GM23248 (cell line): ENCODE measurements at regions not wholly inside any gene's neighbourhood (a gene's known extent, or its start where the extent isn't known, plus 50 kb on each side); places are given as distances from the start of the nearest gene placed in this dataset.

Experiments used
- EZH2 ChIP-seq: fragments of 200-600 bp; sonication (generic); IDR thresholded peaks from 2 replicates; pipeline ENCODE4 v1.6.1; 2018; ENCODE audit warnings: antibody characterized with exemption, mild to moderate bottlenecking; ENCODE audit not compliant: insufficient read depth, poor library complexity, severe bottlenecking
- EZH2phosphoT487 ChIP-seq: fragments of 200-600 bp; sonication (generic); IDR thresholded peaks from 2 replicates; pipeline ENCODE4 v1.6.1; 2018; ENCODE audit warnings: antibody characterized with exemption, moderate library complexity, mild to moderate bottlenecking, low read depth; ENCODE audit not compliant: insufficient read depth

GRCh38 chr18:35782926-35783325 lies 189.6 kb upstream of the RMP24 start:
- no peak for TF ChIP-seq EZH2
- no peak for TF ChIP-seq EZH2phosphoT487
